ENCODE measurements at regions not wholly inside any gene's neighbourhood (a gene's known extent, or its start where the extent isn't known, plus 50 kb on each side); places are given as distances from the start of the nearest gene placed in this dataset.

- TF ChIP-seq, protein P1, sequence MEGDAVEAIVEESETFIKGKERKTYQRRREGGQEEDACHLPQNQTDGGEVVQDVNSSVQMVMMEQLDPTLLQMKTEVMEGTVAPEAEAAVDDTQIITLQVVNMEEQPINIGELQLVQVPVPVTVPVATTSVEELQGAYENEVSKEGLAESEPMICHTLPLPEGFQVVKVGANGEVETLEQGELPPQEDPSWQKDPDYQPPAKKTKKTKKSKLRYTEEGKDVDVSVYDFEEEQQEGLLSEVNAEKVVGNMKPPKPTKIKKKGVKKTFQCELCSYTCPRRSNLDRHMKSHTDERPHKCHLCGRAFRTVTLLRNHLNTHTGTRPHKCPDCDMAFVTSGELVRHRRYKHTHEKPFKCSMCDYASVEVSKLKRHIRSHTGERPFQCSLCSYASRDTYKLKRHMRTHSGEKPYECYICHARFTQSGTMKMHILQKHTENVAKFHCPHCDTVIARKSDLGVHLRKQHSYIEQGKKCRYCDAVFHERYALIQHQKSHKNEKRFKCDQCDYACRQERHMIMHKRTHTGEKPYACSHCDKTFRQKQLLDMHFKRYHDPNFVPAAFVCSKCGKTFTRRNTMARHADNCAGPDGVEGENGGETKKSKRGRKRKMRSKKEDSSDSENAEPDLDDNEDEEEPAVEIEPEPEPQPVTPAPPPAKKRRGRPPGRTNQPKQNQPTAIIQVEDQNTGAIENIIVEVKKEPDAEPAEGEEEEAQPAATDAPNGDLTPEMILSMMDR (IDR thresholded peaks at IDR 0.05), result no peak
- no peak for TF ChIP-seq POLR2A (IDR thresholded peaks at IDR 0.05)
These were observed 120.3 kb downstream of the MAD2L1 start for GRCh38 chr4:119946359-119946758.
